ENCODE measurements at regions not wholly inside any gene's neighbourhood (a gene's known extent, or its start where the extent isn't known, plus 50 kb on each side); places are given as distances from the start of the nearest gene placed in this dataset.
"Not testable (repeated sequence)": the region's sequence is repeated elsewhere in the genome, so short reads cannot be mapped to it uniquely, and the experiment has no call there.

DNA sequence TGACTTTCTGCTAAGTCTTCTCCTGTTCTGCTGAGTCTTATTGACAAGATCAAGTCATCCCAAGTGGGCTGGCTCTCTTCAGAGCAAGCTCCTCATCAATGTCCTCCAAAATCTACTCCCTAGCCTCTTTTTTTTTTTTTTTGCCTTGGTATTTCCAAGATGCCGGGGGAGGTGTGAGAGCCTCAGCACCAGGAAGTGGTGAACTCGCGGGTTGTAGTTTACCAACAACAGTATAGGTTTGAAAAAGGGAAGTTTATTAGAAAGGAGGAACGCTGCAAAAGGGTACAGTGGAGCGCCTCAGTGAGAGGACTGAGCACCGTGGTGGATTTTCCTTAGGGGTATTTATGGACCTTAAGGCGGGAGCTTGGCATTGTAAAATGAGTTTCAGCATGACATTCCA lies 94.3 kb upstream of the SGO1 start:
- H3K4me3 ChIP-seq (replicated peaks in 1 of 2; ENCODE audit: low read depth in 1 of 2, low read length in 2 of 2): no peak overlapping the region
- RAD21 ChIA-PET (ENCODE audit: low non-redundant PET in 1 of 2, low total read pairs in 2 of 2, uncharacterized antibody in 2 of 2, unreplicated experiment in 2 of 2): no interaction called here
- no peaks in the 10 kb centered on the region for H3K36me3 ChIP-seq (ENCODE audit: control insufficient read depth in 1 of 2, insufficient read depth in 2 of 2, low read length in 2 of 2)
- CTCF ChIA-PET: no interaction called here
- no peak overlapping the region for H2AFZ ChIP-seq (ENCODE audit: low read depth, low read length, poor library complexity, severe bottlenecking)
- POLR2A ChIA-PET: no interaction called here
- intact Hi-C loops (cut with micrococcal nuclease): no loop called here
- no peaks in the 10 kb centered on the region for H3K79me2 ChIP-seq (ENCODE audit: insufficient read depth, low read length)
- H3K9me3 ChIP-seq (ENCODE audit: control insufficient read depth in 1 of 2, insufficient read depth in 1 of 2, low read depth in 1 of 2, low read length in 2 of 2): no peaks in the 10 kb centered on the region
- H3K4me2 ChIP-seq (ENCODE audit: low read length): no peak overlapping the region
- no peaks in the 10 kb centered on the region for H4K20me1 ChIP-seq (ENCODE audit: insufficient read depth)
- no peak for ATAC-seq
- no peaks in the 10 kb centered on the region for H3K4me1 ChIP-seq (ENCODE audit: control insufficient read depth in 1 of 2, insufficient read depth in 2 of 2, low read length in 2 of 2)
- no peaks in the 10 kb centered on the region for H3K27me3 ChIP-seq (ENCODE audit: insufficient read depth, low read length)
- no peak for TF ChIP-seq CEBPB (IDR thresholded peaks at IDR 0.05; ENCODE audit: low read depth)
- no peak for TF ChIP-seq FOSL1 (IDR thresholded peaks at IDR 0.05; ENCODE audit: low read depth)
- TF ChIP-seq, protein P1, sequence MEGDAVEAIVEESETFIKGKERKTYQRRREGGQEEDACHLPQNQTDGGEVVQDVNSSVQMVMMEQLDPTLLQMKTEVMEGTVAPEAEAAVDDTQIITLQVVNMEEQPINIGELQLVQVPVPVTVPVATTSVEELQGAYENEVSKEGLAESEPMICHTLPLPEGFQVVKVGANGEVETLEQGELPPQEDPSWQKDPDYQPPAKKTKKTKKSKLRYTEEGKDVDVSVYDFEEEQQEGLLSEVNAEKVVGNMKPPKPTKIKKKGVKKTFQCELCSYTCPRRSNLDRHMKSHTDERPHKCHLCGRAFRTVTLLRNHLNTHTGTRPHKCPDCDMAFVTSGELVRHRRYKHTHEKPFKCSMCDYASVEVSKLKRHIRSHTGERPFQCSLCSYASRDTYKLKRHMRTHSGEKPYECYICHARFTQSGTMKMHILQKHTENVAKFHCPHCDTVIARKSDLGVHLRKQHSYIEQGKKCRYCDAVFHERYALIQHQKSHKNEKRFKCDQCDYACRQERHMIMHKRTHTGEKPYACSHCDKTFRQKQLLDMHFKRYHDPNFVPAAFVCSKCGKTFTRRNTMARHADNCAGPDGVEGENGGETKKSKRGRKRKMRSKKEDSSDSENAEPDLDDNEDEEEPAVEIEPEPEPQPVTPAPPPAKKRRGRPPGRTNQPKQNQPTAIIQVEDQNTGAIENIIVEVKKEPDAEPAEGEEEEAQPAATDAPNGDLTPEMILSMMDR (IDR thresholded peaks at IDR 0.05 in 2 of 3, conservative IDR thresholded peaks at IDR 0.05 in 1 of 3; ENCODE audit: borderline replicate concordance in 1 of 3, insufficient read depth in 1 of 3, low read depth in 2 of 3, low read length in 2 of 3): no peak
- TF ChIP-seq, protein P2, sequence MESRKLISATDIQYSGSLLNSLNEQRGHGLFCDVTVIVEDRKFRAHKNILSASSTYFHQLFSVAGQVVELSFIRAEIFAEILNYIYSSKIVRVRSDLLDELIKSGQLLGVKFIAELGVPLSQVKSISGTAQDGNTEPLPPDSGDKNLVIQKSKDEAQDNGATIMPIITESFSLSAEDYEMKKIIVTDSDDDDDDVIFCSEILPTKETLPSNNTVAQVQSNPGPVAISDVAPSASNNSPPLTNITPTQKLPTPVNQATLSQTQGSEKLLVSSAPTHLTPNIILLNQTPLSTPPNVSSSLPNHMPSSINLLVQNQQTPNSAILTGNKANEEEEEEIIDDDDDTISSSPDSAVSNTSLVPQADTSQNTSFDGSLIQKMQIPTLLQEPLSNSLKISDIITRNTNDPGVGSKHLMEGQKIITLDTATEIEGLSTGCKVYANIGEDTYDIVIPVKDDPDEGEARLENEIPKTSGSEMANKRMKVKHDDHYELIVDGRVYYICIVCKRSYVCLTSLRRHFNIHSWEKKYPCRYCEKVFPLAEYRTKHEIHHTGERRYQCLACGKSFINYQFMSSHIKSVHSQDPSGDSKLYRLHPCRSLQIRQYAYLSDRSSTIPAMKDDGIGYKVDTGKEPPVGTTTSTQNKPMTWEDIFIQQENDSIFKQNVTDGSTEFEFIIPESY (IDR thresholded peaks at IDR 0.05; ENCODE audit: extremely low read depth, insufficient replicate concordance, low read length): no peak
- TF ChIP-seq ZNF274 (IDR thresholded peaks at IDR 0.05; ENCODE audit: low read depth, low read length): no peak
- TF ChIP-seq, protein P3, sequence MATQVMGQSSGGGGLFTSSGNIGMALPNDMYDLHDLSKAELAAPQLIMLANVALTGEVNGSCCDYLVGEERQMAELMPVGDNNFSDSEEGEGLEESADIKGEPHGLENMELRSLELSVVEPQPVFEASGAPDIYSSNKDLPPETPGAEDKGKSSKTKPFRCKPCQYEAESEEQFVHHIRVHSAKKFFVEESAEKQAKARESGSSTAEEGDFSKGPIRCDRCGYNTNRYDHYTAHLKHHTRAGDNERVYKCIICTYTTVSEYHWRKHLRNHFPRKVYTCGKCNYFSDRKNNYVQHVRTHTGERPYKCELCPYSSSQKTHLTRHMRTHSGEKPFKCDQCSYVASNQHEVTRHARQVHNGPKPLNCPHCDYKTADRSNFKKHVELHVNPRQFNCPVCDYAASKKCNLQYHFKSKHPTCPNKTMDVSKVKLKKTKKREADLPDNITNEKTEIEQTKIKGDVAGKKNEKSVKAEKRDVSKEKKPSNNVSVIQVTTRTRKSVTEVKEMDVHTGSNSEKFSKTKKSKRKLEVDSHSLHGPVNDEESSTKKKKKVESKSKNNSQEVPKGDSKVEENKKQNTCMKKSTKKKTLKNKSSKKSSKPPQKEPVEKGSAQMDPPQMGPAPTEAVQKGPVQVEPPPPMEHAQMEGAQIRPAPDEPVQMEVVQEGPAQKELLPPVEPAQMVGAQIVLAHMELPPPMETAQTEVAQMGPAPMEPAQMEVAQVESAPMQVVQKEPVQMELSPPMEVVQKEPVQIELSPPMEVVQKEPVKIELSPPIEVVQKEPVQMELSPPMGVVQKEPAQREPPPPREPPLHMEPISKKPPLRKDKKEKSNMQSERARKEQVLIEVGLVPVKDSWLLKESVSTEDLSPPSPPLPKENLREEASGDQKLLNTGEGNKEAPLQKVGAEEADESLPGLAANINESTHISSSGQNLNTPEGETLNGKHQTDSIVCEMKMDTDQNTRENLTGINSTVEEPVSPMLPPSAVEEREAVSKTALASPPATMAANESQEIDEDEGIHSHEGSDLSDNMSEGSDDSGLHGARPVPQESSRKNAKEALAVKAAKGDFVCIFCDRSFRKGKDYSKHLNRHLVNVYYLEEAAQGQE (IDR thresholded peaks at IDR 0.05; ENCODE audit: low read depth): no peak
- TF ChIP-seq, protein P4, sequence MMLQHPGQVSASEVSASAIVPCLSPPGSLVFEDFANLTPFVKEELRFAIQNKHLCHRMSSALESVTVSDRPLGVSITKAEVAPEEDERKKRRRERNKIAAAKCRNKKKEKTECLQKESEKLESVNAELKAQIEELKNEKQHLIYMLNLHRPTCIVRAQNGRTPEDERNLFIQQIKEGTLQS (IDR thresholded peaks at IDR 0.05): no peak
- no peak for TF ChIP-seq JUND (IDR thresholded peaks at IDR 0.05)
- no peak for TF ChIP-seq EZH2phosphoT487 (IDR thresholded peaks at IDR 0.05; ENCODE audit: borderline replicate concordance)
- TF ChIP-seq EGR1 (IDR thresholded peaks at IDR 0.05; ENCODE audit: low read depth): no peak
- no peak for TF ChIP-seq ELF1 (IDR thresholded peaks at IDR 0.05; ENCODE audit: borderline replicate concordance, low read depth)
- no peak for TF ChIP-seq CBX3 (IDR thresholded peaks at IDR 0.05; ENCODE audit: low read depth)
- H3K9ac ChIP-seq (ENCODE audit: low read length): no peak overlapping the region
- no TSS peak for BruUV-seq (replicated peaks)
- no peak overlapping the region for H3K27ac ChIP-seq (ENCODE audit: low read depth, low read length)
- no peaks in the 10 kb centered on the region for H3K9me2 ChIP-seq (ENCODE audit: insufficient read depth)
- DNase-seq (ENCODE audit: low read depth, low spot score): no peak

DNA sequence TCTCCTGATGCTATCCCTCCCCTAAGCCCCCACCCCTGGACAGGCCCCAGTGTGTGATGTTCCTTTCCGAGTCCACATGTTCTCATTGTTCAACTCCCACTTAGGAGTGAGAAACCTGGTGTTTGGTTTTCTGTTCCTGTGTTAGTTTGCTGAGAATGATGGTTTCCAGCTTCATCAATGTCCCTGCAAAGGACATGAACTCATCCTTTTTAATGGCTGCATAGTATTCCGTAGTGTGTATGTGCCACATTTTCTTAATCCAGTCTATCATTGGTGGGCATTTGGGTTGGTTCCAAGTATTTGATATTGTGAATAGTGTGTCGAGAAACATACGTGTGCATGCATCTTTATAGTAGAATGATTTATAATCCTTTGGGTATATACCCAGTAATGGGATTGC lies 80.0 kb upstream of the SGO1 start:
- POLR2A ChIA-PET; H2AFZ ChIP-seq (ENCODE audit: low read depth, low read length, poor library complexity, severe bottlenecking); RAD21 ChIA-PET (ENCODE audit: low non-redundant PET in 1 of 2, low total read pairs in 2 of 2, uncharacterized antibody in 2 of 2, unreplicated experiment in 2 of 2); H3K4me3 ChIP-seq (replicated peaks in 1 of 2; ENCODE audit: low read depth in 1 of 2, low read length in 2 of 2); H3K4me1 ChIP-seq (ENCODE audit: control insufficient read depth in 1 of 2, insufficient read depth in 2 of 2, low read length in 2 of 2); H3K9me2 ChIP-seq (ENCODE audit: insufficient read depth); H3K9me3 ChIP-seq (ENCODE audit: control insufficient read depth in 1 of 2, insufficient read depth in 1 of 2, low read depth in 1 of 2, low read length in 2 of 2); H4K20me1 ChIP-seq (ENCODE audit: insufficient read depth); H3K36me3 ChIP-seq (ENCODE audit: control insufficient read depth in 1 of 2, insufficient read depth in 2 of 2, low read length in 2 of 2); H3K79me2 ChIP-seq (ENCODE audit: insufficient read depth, low read length); H3K27ac ChIP-seq (ENCODE audit: low read depth, low read length); BruUV-seq (replicated peaks); H3K4me2 ChIP-seq (ENCODE audit: low read length); ATAC-seq; H3K9ac ChIP-seq (ENCODE audit: low read length); DNase-seq (ENCODE audit: low read depth, low spot score); intact Hi-C loops (cut with micrococcal nuclease); CTCF ChIA-PET; H3K27me3 ChIP-seq (ENCODE audit: insufficient read depth, low read length): not testable (repeated sequence)

Measured in HCT116 (cell line).